Neural progenitor cell (in vitro differentiated cells): ENCODE measurements at regions not wholly inside any gene's neighbourhood (a gene's known extent, or its start where the extent isn't known, plus 50 kb on each side); places are given as distances from the start of the nearest gene placed in this dataset.
A peak's percentile ranks its signal among the peaks of the same experiment; 100 is the strongest.

ENCODE experiments used
- DNase-seq: peaks from one replicate; pipeline ENCODE4 v3.0.0-alpha.2; 2016; ENCODE audit warnings: low spot score
- H2AFZ ChIP-seq: fragments of 200-600 bp; sonication (generic); replicated peaks from 2 replicates; pipeline ENCODE4 v1.6.1; 2016; ENCODE audit warnings: antibody characterized with exemption
- H3F3A ChIP-seq: fragments of 200-600 bp; sonication (generic); 2 replicates; pipeline ENCODE4 v1.6.1; 2016; ENCODE audit warnings: antibody characterized with exemption, low read depth
- H3K27ac ChIP-seq: fragments of 200-600 bp; sonication (generic); 2 replicates; pipeline ENCODE4 v1.5.1; 2016; ENCODE audit warnings: mild to moderate bottlenecking
- H3K27me3 ChIP-seq: fragments of 200-600 bp; sonication (generic); 2 replicates; pipeline ENCODE4 v1.6.1; 2016; ENCODE audit warnings: mild to moderate bottlenecking, moderate library complexity
- H3K36me3 ChIP-seq: fragments of 200-600 bp; sonication (generic); 2 replicates; pipeline ENCODE4 v1.5.1; 2016
- H3K4me1 ChIP-seq: fragments of 200-600 bp; sonication (generic); 2 replicates; pipeline ENCODE4 v1.6.1; 2016; ENCODE audit warnings: mixed run types
- H3K4me2 ChIP-seq: fragments of 200-600 bp; sonication (generic); 2 replicates; pipeline ENCODE4 v1.6.1; 2016
- H3K4me3 ChIP-seq: fragments of 200-600 bp; sonication (generic); 2 replicates; pipeline ENCODE4 v1.5.1; 2016
- H3K79me2 ChIP-seq: fragments of 200-600 bp; sonication (generic); 2 replicates; pipeline ENCODE4 v1.6.1; 2016; ENCODE audit warnings: low read depth
- H3K9ac ChIP-seq: fragments of 200-600 bp; sonication (generic); 2 replicates; pipeline ENCODE4 v1.6.1; 2016
- H3K9me3 ChIP-seq: fragments of 200-600 bp; sonication (generic); 2 replicates; pipeline ENCODE4 v1.5.1; 2016; ENCODE audit warnings: low read depth
- H4K20me1 ChIP-seq: fragments of 200-600 bp; sonication (generic); 2 replicates; pipeline ENCODE4 v1.6.1; 2016; ENCODE audit warnings: low read depth
- H3K27ac Mint-ChIP-seq: 3 replicates; pipeline ENCODE4 v1.8.0; 2021; ENCODE audit warnings: mixed read lengths
- H3K27me3 Mint-ChIP-seq: 2 replicates; pipeline ENCODE4 v1.8.0; 2022; ENCODE audit warnings: low read depth, mild to moderate bottlenecking, inconsistent platforms, moderate library complexity, mixed read lengths; ENCODE audit not compliant: insufficient read depth
- H3K36me3 Mint-ChIP-seq: 3 replicates; pipeline ENCODE4 v1.8.0; 2021; ENCODE audit warnings: mixed read lengths
- H3K4me1 Mint-ChIP-seq: 3 replicates; pipeline ENCODE4 v1.8.0; 2021; ENCODE audit warnings: mixed read lengths
- H3K4me3 Mint-ChIP-seq: 3 replicates; pipeline ENCODE4 v1.8.0; 2021; ENCODE audit warnings: mild to moderate bottlenecking, moderate library complexity, mixed read lengths
- H3K9me3 Mint-ChIP-seq: 3 replicates; pipeline ENCODE4 v1.8.0; 2020; ENCODE audit warnings: mixed read lengths
- CTCF ChIP-seq: fragments of 200-600 bp; sonication (generic); IDR thresholded peaks from 2 replicates; pipeline ENCODE4 v1.5.1; 2017; ENCODE audit warnings: antibody characterized with exemption, mild to moderate bottlenecking
- EZH2 ChIP-seq: fragments of 200-600 bp; sonication (generic); IDR thresholded peaks from 2 replicates; pipeline ENCODE4 v1.6.1; 2017; ENCODE audit warnings: antibody characterized with exemption, mild to moderate bottlenecking, moderate library complexity
- EZH2phosphoT487 ChIP-seq: fragments of 200-600 bp; sonication (generic); IDR thresholded peaks from 2 replicates; pipeline ENCODE4 v1.6.1; 2017; ENCODE audit warnings: antibody characterized with exemption

GRCh38 chr7:119421657-119422056 is 851.3 kb upstream of the KCND2 start:
- Histone ChIP-seq H3K9ac (no peak overlapping the region), H3K4me1 (no peaks in the 10 kb centered on the region), H3K9me3 (no peaks in the 10 kb centered on the region), H3K36me3 (no peaks in the 10 kb centered on the region), H3K4me2 (no peak overlapping the region), H3K27ac (no peak overlapping the region), H4K20me1 (no peaks in the 10 kb centered on the region), H2AFZ (peak overlapping the region; percentile 87), H3K4me3 (no peak overlapping the region), H3K27me3 (no peaks in the 10 kb centered on the region), H3K79me2 (no peaks in the 10 kb centered on the region), H3F3A (no peaks in the 10 kb centered on the region)
- Mint-ChIP-seq H3K9me3 (no peaks in the 10 kb centered on the region), H3K36me3 (no peaks in the 10 kb centered on the region), H3K4me3 (no peak overlapping the region), H3K4me1 (no peaks in the 10 kb centered on the region), H3K27me3 (peaks cover 3% of the 10 kb centered on the region), H3K27ac (no peak overlapping the region)
- TF ChIP-seq EZH2phosphoT487 (no peak), CTCF (no peak), EZH2 (no peak)
- DNase-seq = no peak

GRCh38 chr7:119436882-119437281 is 836.1 kb upstream of the KCND2 start:
- Histone ChIP-seq H3K36me3 (no peaks in the 10 kb centered on the region), H4K20me1 (no peaks in the 10 kb centered on the region), H3K4me1 (no peaks in the 10 kb centered on the region), H3K4me2 (no peak overlapping the region), H3K27ac (no peak overlapping the region), H2AFZ (no peak overlapping the region), H3K4me3 (no peak overlapping the region), H3K79me2 (no peaks in the 10 kb centered on the region), H3K9ac (no peak overlapping the region), H3K9me3 (no peaks in the 10 kb centered on the region), H3K27me3 (no peaks in the 10 kb centered on the region), H3F3A (no peaks in the 10 kb centered on the region)
- Mint-ChIP-seq H3K9me3 (peaks cover 2% of the 10 kb centered on the region), H3K36me3 (no peaks in the 10 kb centered on the region), H3K4me3 (no peak overlapping the region), H3K27me3 (no peaks in the 10 kb centered on the region), H3K27ac (no peak overlapping the region), H3K4me1 (no peaks in the 10 kb centered on the region)
- DNase-seq = no peak
- TF ChIP-seq EZH2phosphoT487 = no peak
- TF ChIP-seq EZH2 = no peak
- no peak for TF ChIP-seq CTCF

GRCh38 chr7:119438315-119438714 is 834.7 kb upstream of the KCND2 start:
- Histone ChIP-seq H2AFZ (no peak overlapping the region), H3K79me2 (no peaks in the 10 kb centered on the region), H3K9ac (no peak overlapping the region), H3K36me3 (no peaks in the 10 kb centered on the region), H3K27me3 (no peaks in the 10 kb centered on the region), H4K20me1 (no peaks in the 10 kb centered on the region), H3F3A (no peaks in the 10 kb centered on the region), H3K4me3 (no peak overlapping the region), H3K4me1 (no peaks in the 10 kb centered on the region), H3K9me3 (no peaks in the 10 kb centered on the region), H3K27ac (no peak overlapping the region), H3K4me2 (no peak overlapping the region)
- DNase-seq = no peak
- TF ChIP-seq EZH2 = no peak
- TF ChIP-seq CTCF = no peak
- TF ChIP-seq EZH2phosphoT487 = no peak
- no peak overlapping the region for H3K4me3 Mint-ChIP-seq
- no peaks in the 10 kb centered on the region for H3K27me3 Mint-ChIP-seq
- peaks cover 2% of the 10 kb centered on the region for H3K9me3 Mint-ChIP-seq
- H3K27ac Mint-ChIP-seq = no peak overlapping the region
- no peaks in the 10 kb centered on the region for H3K36me3 Mint-ChIP-seq
- no peaks in the 10 kb centered on the region for H3K4me1 Mint-ChIP-seq

- Histone ChIP-seq H3K36me3 (no peaks in the 10 kb centered on the region), H3K27me3 (no peaks in the 10 kb centered on the region), H4K20me1 (no peaks in the 10 kb centered on the region), H3K4me3 (no peak overlapping the region), H3K79me2 (no peaks in the 10 kb centered on the region), H3K9ac (no peak overlapping the region), H3F3A (no peaks in the 10 kb centered on the region), H3K27ac (no peak overlapping the region), H2AFZ (no peak overlapping the region), H3K4me2 (no peak overlapping the region), H3K9me3 (no peaks in the 10 kb centered on the region), H3K4me1 (no peaks in the 10 kb centered on the region)
- H3K27ac Mint-ChIP-seq = no peak overlapping the region
- no peaks in the 10 kb centered on the region for H3K36me3 Mint-ChIP-seq
- DNase-seq = no peak
- TF ChIP-seq EZH2 (no peak), EZH2phosphoT487 (no peak)
- H3K4me3 Mint-ChIP-seq = no peak overlapping the region
- no peaks in the 10 kb centered on the region for H3K4me1 Mint-ChIP-seq
- peaks cover 2% of the 10 kb centered on the region for H3K9me3 Mint-ChIP-seq
- no peaks in the 10 kb centered on the region for H3K27me3 Mint-ChIP-seq
Measured at GRCh38 chr7:119439192-119439591, 833.8 kb upstream of the KCND2 start.
